ENCODE measurements at regions not wholly inside any gene's neighbourhood (a gene's known extent, or its start where the extent isn't known, plus 50 kb on each side); places are given as distances from the start of the nearest gene placed in this dataset.

- no peak for ATAC-seq
- Mint-ChIP-seq H3K27me3 (peaks cover 25% of the 10 kb centered on the region), H3K4me3 (no peak overlapping the region), H3K4me1 (no peaks in the 10 kb centered on the region), H3K36me3 (no peaks in the 10 kb centered on the region), H3K9me3 (peaks cover 9% of the 10 kb centered on the region), H3K27ac (no peak overlapping the region)
These were observed 123.4 kb downstream of the OLFM1 start for GRCh38 chr9:135210676-135211523.

GRCh38 chr9:135211524-135211890 lies 124.0 kb downstream of the OLFM1 start:
- Mint-ChIP-seq H3K9me3 (peaks cover 9% of the 10 kb centered on the region), H3K4me3 (no peak overlapping the region), H3K4me1 (no peaks in the 10 kb centered on the region), H3K27ac (no peak overlapping the region), H3K36me3 (no peaks in the 10 kb centered on the region), H3K27me3 (peaks cover 23% of the 10 kb centered on the region)
- ATAC-seq = no peak

GRCh38 chr9:135212961-135213360 lies 125.5 kb downstream of the OLFM1 start:
- Mint-ChIP-seq H3K4me3 (no peak overlapping the region), H3K4me1 (no peaks in the 10 kb centered on the region), H3K36me3 (no peaks in the 10 kb centered on the region), H3K27me3 (peaks cover 23% of the 10 kb centered on the region), H3K27ac (no peak overlapping the region), H3K9me3 (peaks cover 9% of the 10 kb centered on the region)
- no peak for ATAC-seq

GRCh38 chr9:135213566-135213965 lies 126.1 kb downstream of the OLFM1 start:
- no peaks in the 10 kb centered on the region for H3K4me1 Mint-ChIP-seq
- H3K36me3 Mint-ChIP-seq = no peaks in the 10 kb centered on the region
- peaks cover 26% of the 10 kb centered on the region for H3K27me3 Mint-ChIP-seq
- H3K9me3 Mint-ChIP-seq = peaks cover 9% of the 10 kb centered on the region
- no peak overlapping the region for H3K4me3 Mint-ChIP-seq
- no peak overlapping the region for H3K27ac Mint-ChIP-seq
- no peak for ATAC-seq

GRCh38 chr9:135214054-135214640 lies 126.7 kb downstream of the OLFM1 start:
- no peak overlapping the region for H3K27ac Mint-ChIP-seq
- peaks cover 9% of the 10 kb centered on the region for H3K9me3 Mint-ChIP-seq
- H3K27me3 Mint-ChIP-seq = peaks cover 31% of the 10 kb centered on the region
- no peak for ATAC-seq
- no peaks in the 10 kb centered on the region for H3K4me1 Mint-ChIP-seq
- no peaks in the 10 kb centered on the region for H3K36me3 Mint-ChIP-seq
- H3K4me3 Mint-ChIP-seq = no peak overlapping the region

- H3K27me3 Mint-ChIP-seq = peaks cover 37% of the 10 kb centered on the region
- H3K4me3 Mint-ChIP-seq = no peak overlapping the region
- no peak overlapping the region for H3K27ac Mint-ChIP-seq
- H3K36me3 Mint-ChIP-seq = no peaks in the 10 kb centered on the region
- no peaks in the 10 kb centered on the region for H3K4me1 Mint-ChIP-seq
- no peak for ATAC-seq
- peaks cover 9% of the 10 kb centered on the region for H3K9me3 Mint-ChIP-seq
These were observed 127.2 kb downstream of the OLFM1 start for GRCh38 chr9:135214706-135215105.

GRCh38 chr9:135215571-135216161 lies 128.2 kb downstream of the OLFM1 start:
- no peak overlapping the region for H3K4me3 Mint-ChIP-seq
- peaks cover 47% of the 10 kb centered on the region for H3K27me3 Mint-ChIP-seq
- ATAC-seq = no peak
- H3K36me3 Mint-ChIP-seq = no peaks in the 10 kb centered on the region
- no peak overlapping the region for H3K27ac Mint-ChIP-seq
- peaks cover 9% of the 10 kb centered on the region for H3K9me3 Mint-ChIP-seq
- H3K4me1 Mint-ChIP-seq = no peaks in the 10 kb centered on the region

GRCh38 chr9:135216236-135216635 lies 128.8 kb downstream of the OLFM1 start:
- H3K27me3 Mint-ChIP-seq = peaks cover 52% of the 10 kb centered on the region
- H3K36me3 Mint-ChIP-seq = no peaks in the 10 kb centered on the region
- H3K4me3 Mint-ChIP-seq = no peak overlapping the region
- H3K4me1 Mint-ChIP-seq = no peaks in the 10 kb centered on the region
- no peak overlapping the region for H3K27ac Mint-ChIP-seq
- H3K9me3 Mint-ChIP-seq = peaks cover 7% of the 10 kb centered on the region
- ATAC-seq = no peak

- Mint-ChIP-seq H3K9me3 (peaks cover 7% of the 10 kb centered on the region), H3K4me3 (no peak overlapping the region), H3K4me1 (no peaks in the 10 kb centered on the region), H3K27ac (no peak overlapping the region), H3K27me3 (peaks cover 55% of the 10 kb centered on the region), H3K36me3 (no peaks in the 10 kb centered on the region)
- ATAC-seq = no peak
These were observed 129.4 kb downstream of the OLFM1 start for GRCh38 chr9:135216791-135217441.

GRCh38 chr9:135217836-135218235 lies 130.4 kb downstream of the OLFM1 start:
- Mint-ChIP-seq H3K4me1 (no peaks in the 10 kb centered on the region), H3K9me3 (peaks cover 3% of the 10 kb centered on the region), H3K4me3 (no peak overlapping the region)

GRCh38 chr9:135218331-135219225 lies 131.1 kb downstream of the OLFM1 start:
- no peak overlapping the region for H3K4me3 Mint-ChIP-seq
- no peaks in the 10 kb centered on the region for H3K9me3 Mint-ChIP-seq
- no peaks in the 10 kb centered on the region for H3K36me3 Mint-ChIP-seq
- no peak for ATAC-seq
- no peaks in the 10 kb centered on the region for H3K4me1 Mint-ChIP-seq
- H3K27ac Mint-ChIP-seq = no peak overlapping the region
- H3K27me3 Mint-ChIP-seq = peaks cover 55% of the 10 kb centered on the region

More at GRCh38 chr9:135217836-135218235, 130.4 kb downstream of the OLFM1 start:
- Mint-ChIP-seq H3K27ac (no peak overlapping the region), H3K36me3 (no peaks in the 10 kb centered on the region), H3K27me3 (peaks cover 55% of the 10 kb centered on the region)
- ATAC-seq = no peak

- no peaks in the 10 kb centered on the region for H3K4me1 Mint-ChIP-seq
- H3K27ac Mint-ChIP-seq = no peak overlapping the region
- no peak overlapping the region for H3K4me3 Mint-ChIP-seq
- H3K27me3 Mint-ChIP-seq = peaks cover 54% of the 10 kb centered on the region
- no peaks in the 10 kb centered on the region for H3K9me3 Mint-ChIP-seq
- no peaks in the 10 kb centered on the region for H3K36me3 Mint-ChIP-seq
- ATAC-seq = no peak
These were observed 132.5 kb downstream of the OLFM1 start for GRCh38 chr9:135219676-135220600.

- no peak overlapping the region for H3K4me3 Mint-ChIP-seq
- no peak for ATAC-seq
- H3K27me3 Mint-ChIP-seq = peaks cover 46% of the 10 kb centered on the region
- no peaks in the 10 kb centered on the region for H3K9me3 Mint-ChIP-seq
- no peaks in the 10 kb centered on the region for H3K36me3 Mint-ChIP-seq
- H3K4me1 Mint-ChIP-seq = no peaks in the 10 kb centered on the region
- H3K27ac Mint-ChIP-seq = no peak overlapping the region
These were observed 133.4 kb downstream of the OLFM1 start for GRCh38 chr9:135220601-135221575.
